ENCODE measurements at regions not wholly inside any gene's neighbourhood (a gene's known extent, or its start where the extent isn't known, plus 50 kb on each side); places are given as distances from the start of the nearest gene placed in this dataset.

- no peak for DNase-seq
Observed at GRCh38 chr6:119584088-119584487, 234.5 kb upstream of the MAN1A1 start.

GRCh38 chr6:119581220-119581619 lies 231.7 kb upstream of the MAN1A1 start:
- no peak for DNase-seq

- DNase-seq, result no peak
Observed at GRCh38 chr6:119575721-119576120, 226.2 kb upstream of the MAN1A1 start.

- DNase-seq, result no peak
Observed at GRCh38 chr6:119568580-119568979, 219.0 kb upstream of the MAN1A1 start.

GRCh38 chr6:119566546-119567260 lies 217.1 kb upstream of the MAN1A1 start:
- peak in 1 of 2 donors; percentile 16 for DNase-seq

- no peak for DNase-seq
Observed at GRCh38 chr6:119565893-119566292, 216.3 kb upstream of the MAN1A1 start.

- no peak for DNase-seq
Observed at GRCh38 chr6:119562168-119562567, 212.6 kb upstream of the MAN1A1 start.

- DNase-seq, result no peak
Observed at GRCh38 chr6:119559586-119559985, 210.0 kb upstream of the MAN1A1 start.

- no peak for DNase-seq
Observed at GRCh38 chr6:119557239-119557638, 207.7 kb upstream of the MAN1A1 start.

- no peak for DNase-seq
Observed at GRCh38 chr6:119552021-119552420, 202.5 kb upstream of the MAN1A1 start.

GRCh38 chr6:119547024-119547423 lies 197.5 kb upstream of the MAN1A1 start:
- DNase-seq, result no peak

GRCh38 chr6:119545245-119545644 lies 195.7 kb upstream of the MAN1A1 start:
- DNase-seq, result no peak

GRCh38 chr6:119544325-119545175 lies 195.0 kb upstream of the MAN1A1 start:
- DNase-seq, result no peak

- no peak for DNase-seq
Observed at GRCh38 chr6:119543332-119543731, 193.8 kb upstream of the MAN1A1 start.

- DNase-seq, result no peak
Observed at GRCh38 chr6:119542037-119542436, 192.5 kb upstream of the MAN1A1 start.

- no peak for DNase-seq
Observed at GRCh38 chr6:119541132-119541905, 191.8 kb upstream of the MAN1A1 start.

GRCh38 chr6:119540417-119540816 lies 190.9 kb upstream of the MAN1A1 start:
- DNase-seq, result no peak

- no peak for DNase-seq
Observed at GRCh38 chr6:119539066-119539746, 189.6 kb upstream of the MAN1A1 start.

- no peak for DNase-seq
Observed at GRCh38 chr6:119536666-119537065, 187.1 kb upstream of the MAN1A1 start.

GRCh38 chr6:119535332-119535731 lies 185.8 kb upstream of the MAN1A1 start:
- no peak for DNase-seq

GRCh38 chr6:119533603-119534279 lies 184.2 kb upstream of the MAN1A1 start:
- no peak for DNase-seq

GRCh38 chr6:119527231-119527578 lies 177.6 kb upstream of the MAN1A1 start:
- DNase-seq, result no peak
